Liver (tissue), 8 donors: ENCODE measurements at regions not wholly inside any gene's neighbourhood (a gene's known extent, or its start where the extent isn't known, plus 50 kb on each side); places are given as distances from the start of the nearest gene placed in this dataset.

Source experiments
- DNase-seq: peaks from one replicate; pipeline ENCODE4 v3.0.0-alpha.2; 2017; ENCODE audit warnings: low spot score
- H3K27ac ChIP-seq, 2 donors: one replicate each; pipeline ENCODE4 v1.7.0; 2013; ENCODE audit warnings: inconsistent platforms in 2 of 2, low read length in 2 of 2, control low read depth in 1 of 2, low read depth in 1 of 2, mild to moderate bottlenecking in 1 of 2
- H3K27me3 ChIP-seq, 4 donors: one replicate each; pipeline versions ENCODE4 v1.6.1 to v1.7.0; 2013; ENCODE audit warnings: low read length in 3 of 4, inconsistent platforms in 1 of 4, mild to moderate bottlenecking in 1 of 4, moderate library complexity in 1 of 4; ENCODE audit not compliant: control insufficient read depth in 4 of 4, insufficient read depth in 4 of 4
- H3K36me3 ChIP-seq, 4 donors: one replicate each; pipeline versions ENCODE4 v1.6.1 to v1.7.0; 2013; ENCODE audit warnings: low read length in 3 of 4, mild to moderate bottlenecking in 3 of 4, low read depth in 1 of 4, moderate library complexity in 1 of 4; ENCODE audit not compliant: control insufficient read depth in 4 of 4, insufficient read depth in 3 of 4
- H3K4me1 ChIP-seq, 4 donors: one replicate each; pipeline versions ENCODE4 v1.6.1 to v1.7.0; 2013; ENCODE audit warnings: low read length in 3 of 4, mild to moderate bottlenecking in 3 of 4, moderate library complexity in 1 of 4; ENCODE audit not compliant: control insufficient read depth in 4 of 4, insufficient read depth in 4 of 4
- H3K4me3 ChIP-seq, 3 donors: one replicate each; pipeline versions ENCODE4 v1.6.1 to v1.7.0; 2013; ENCODE audit warnings: low read length in 3 of 3, control low read depth in 1 of 3, low read depth in 1 of 3, mild to moderate bottlenecking in 1 of 3
- H3K9ac ChIP-seq, 2 donors: one replicate each; pipeline ENCODE4 v1.7.0; 2013; ENCODE audit warnings: low read length in 2 of 2, mild to moderate bottlenecking in 2 of 2, moderate library complexity in 2 of 2, control low read depth in 1 of 2, low read depth in 1 of 2
- H3K9me3 ChIP-seq, 4 donors: one replicate each; pipeline versions ENCODE4 v1.6.1 to v1.7.0; 2013; ENCODE audit warnings: low read length in 3 of 4; ENCODE audit not compliant: control insufficient read depth in 4 of 4
- CTCF ChIP-seq: fragments of 150-350 bp; IDR thresholded peaks from 2 replicates; pipeline ENCODE4 v1.5.1; 2017; ENCODE audit warnings: improper control_type of control experiment, low read depth, low read length; ENCODE audit not compliant: missing input control
- FOXA1 ChIP-seq: IDR thresholded peaks from 2 replicates; pipeline ENCODE4 v1.6.1; 2016; ENCODE audit warnings: antibody characterized with exemption
- FOXA2 ChIP-seq: IDR thresholded peaks from 2 replicates; pipeline ENCODE4 v1.6.1; 2016; ENCODE audit warnings: antibody characterized with exemption
- HNF4G ChIP-seq: IDR thresholded peaks from 2 replicates; pipeline ENCODE4 v1.6.1; 2016; ENCODE audit warnings: antibody characterized with exemption
- JUND ChIP-seq, 2 donors: IDR thresholded peaks; 2 replicates each; pipeline ENCODE4 v1.6.1; 2016; ENCODE audit warnings: antibody characterized with exemption in 2 of 2
- MAX ChIP-seq: IDR thresholded peaks from 2 replicates; pipeline ENCODE4 v1.6.1; 2016; ENCODE audit warnings: antibody characterized with exemption
- NR2F2 ChIP-seq: IDR thresholded peaks from 2 replicates; pipeline ENCODE4 v1.6.1; 2016; ENCODE audit warnings: antibody characterized with exemption
- RAD21 ChIP-seq, 2 donors: IDR thresholded peaks; 2 replicates each; pipeline ENCODE4 v1.6.1; 2016; ENCODE audit warnings: antibody characterized with exemption in 2 of 2, mild to moderate bottlenecking in 2 of 2
- REST ChIP-seq: IDR thresholded peaks from 2 replicates; pipeline ENCODE4 v1.6.1; 2016; ENCODE audit warnings: antibody characterized with exemption, mild to moderate bottlenecking
- RXRA ChIP-seq, 2 donors: IDR thresholded peaks; 2 replicates each; pipeline ENCODE4 v1.6.1; 2017 to 2018; ENCODE audit warnings: antibody characterized with exemption in 2 of 2, mild to moderate bottlenecking in 1 of 2
- SP1 ChIP-seq: IDR thresholded peaks from 2 replicates; pipeline ENCODE4 v1.6.1; 2018; ENCODE audit warnings: antibody characterized with exemption, mild to moderate bottlenecking
- TAF1 ChIP-seq: conservative IDR thresholded peaks from 2 replicates; pipeline ENCODE4 v1.6.1; 2016; ENCODE audit warnings: antibody characterized with exemption, mild to moderate bottlenecking
- YY1 ChIP-seq: IDR thresholded peaks from 2 replicates; pipeline ENCODE4 v1.6.1; 2016; ENCODE audit warnings: antibody characterized with exemption, mild to moderate bottlenecking
- ZBTB33 ChIP-seq: IDR thresholded peaks from 2 replicates; pipeline ENCODE4 v1.6.1; 2016; ENCODE audit warnings: antibody characterized with exemption
- WGBS: extraction: QIAGEN DNeasy Blood & Tissue Kit; methylation state at CpG from one replicate; pipeline ENCODE4 v1.1.7; 2013; 5-methylcytosine and 5-hydroxymethylcytosine counted together
- donor health status: healthy.
- donor health status: healthy.
- donor health status: healthy.
- donor health status: healthy.
- donor health status: healthy.

- H3K4me3 ChIP-seq: no peak overlapping the region
- H3K27ac ChIP-seq: no peak overlapping the region
- no peak for DNase-seq
- 87% methylated on average over 3 of the region's 3 CpGs for WGBS
- no peak for TF ChIP-seq REST
- TF ChIP-seq ZBTB33: no peak
- no peak for TF ChIP-seq YY1
- no peak for TF ChIP-seq SP1
- TF ChIP-seq FOXA2: no peak
- TF ChIP-seq CTCF: no peak
- TF ChIP-seq NR2F2: no peak
- TF ChIP-seq RAD21 (IDR thresholded peaks at IDR 0.05): no peak
- TF ChIP-seq TAF1: no peak
- no peak for TF ChIP-seq FOXA1
- TF ChIP-seq MAX: no peak
- no peak for TF ChIP-seq HNF4G
- no peak for TF ChIP-seq RXRA (IDR thresholded peaks at IDR 0.05)
- TF ChIP-seq JUND (IDR thresholded peaks at IDR 0.05): no peak
- H3K27me3 ChIP-seq: no peaks in the 10 kb centered on the region
- H3K4me1 ChIP-seq: no peaks in the 10 kb centered on the region
- no peak overlapping the region for H3K9ac ChIP-seq
- no peaks in the 10 kb centered on the region for H3K9me3 ChIP-seq
- no peaks in the 10 kb centered on the region for H3K36me3 ChIP-seq
Observed at GRCh38 chr4:15226203-15226602, 201.6 kb upstream of the C1QTNF7 start.

- 53% methylated on average over 8 of the region's 8 CpGs for WGBS
- H3K9ac ChIP-seq: no peak overlapping the region
- no peak overlapping the region for H3K4me3 ChIP-seq
- no peaks in the 10 kb centered on the region for H3K9me3 ChIP-seq
- no peaks in the 10 kb centered on the region for H3K36me3 ChIP-seq
- H3K27ac ChIP-seq: no peak overlapping the region
- TF ChIP-seq SP1 (no peak), RAD21 (IDR thresholded peaks at IDR 0.05) (peak; percentile 88 to 91), CTCF (peak; percentile 78), FOXA2 (no peak)
- H3K4me1 ChIP-seq: no peaks in the 10 kb centered on the region
- H3K27me3 ChIP-seq: no peaks in the 10 kb centered on the region
- DNase-seq: peak; percentile 74
Observed at GRCh38 chr4:15231265-15232091, 196.4 kb upstream of the C1QTNF7 start.
